ENCODE measurements at regions not wholly inside any gene's neighbourhood (a gene's known extent, or its start where the extent isn't known, plus 50 kb on each side); places are given as distances from the start of the nearest gene placed in this dataset.

DNA sequence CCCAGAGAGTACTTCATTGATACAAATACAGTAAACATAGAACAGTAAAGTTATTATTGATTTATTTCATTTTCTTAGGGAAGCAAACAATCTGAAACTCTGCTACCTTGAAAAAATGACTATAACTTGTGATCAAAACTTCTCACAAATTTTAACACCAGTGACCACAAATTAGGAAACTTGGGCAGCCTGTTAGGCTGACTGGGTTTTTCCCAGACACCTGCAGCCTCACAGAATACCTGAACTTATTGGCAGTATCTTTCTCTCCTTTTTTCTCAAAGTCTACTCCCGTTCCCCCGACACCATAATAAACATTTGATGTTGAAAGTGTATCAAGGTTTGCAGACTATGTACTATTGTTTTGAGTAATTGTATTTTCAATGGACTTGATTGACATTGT lies 360.5 kb downstream of the LMO7 start (continued):
- TF ChIP-seq RXRA (IDR thresholded peaks at IDR 0.05; ENCODE audit: borderline replicate concordance, low read depth): no peak
- no peak for TF ChIP-seq ELF1 (IDR thresholded peaks at IDR 0.05)
- no peak for TF ChIP-seq GABPA (IDR thresholded peaks at IDR 0.05; ENCODE audit: low read depth)
- TF ChIP-seq FOXM1 (IDR thresholded peaks at IDR 0.05; ENCODE audit: low read depth): no peak
- TF ChIP-seq RAD21 (IDR thresholded peaks at IDR 0.05; ENCODE audit: low read length): no peak
- no peak for TF ChIP-seq MEF2A (IDR thresholded peaks at IDR 0.05; ENCODE audit: borderline replicate concordance, low read depth)
- no peak for TF ChIP-seq TCF12 (IDR thresholded peaks at IDR 0.05)
- no peak for TF ChIP-seq EZH2phosphoT487 (IDR thresholded peaks at IDR 0.05; ENCODE audit: borderline replicate concordance, low read depth)
- no peak for TF ChIP-seq NRF1 (IDR thresholded peaks at IDR 0.05; ENCODE audit: low read depth, low read length)
- TF ChIP-seq POLR2AphosphoS5 (IDR thresholded peaks at IDR 0.05; ENCODE audit: low read depth, low read length): no peak
- TF ChIP-seq RFX5 (IDR thresholded peaks at IDR 0.05; ENCODE audit: low read length): no peak

DNA sequence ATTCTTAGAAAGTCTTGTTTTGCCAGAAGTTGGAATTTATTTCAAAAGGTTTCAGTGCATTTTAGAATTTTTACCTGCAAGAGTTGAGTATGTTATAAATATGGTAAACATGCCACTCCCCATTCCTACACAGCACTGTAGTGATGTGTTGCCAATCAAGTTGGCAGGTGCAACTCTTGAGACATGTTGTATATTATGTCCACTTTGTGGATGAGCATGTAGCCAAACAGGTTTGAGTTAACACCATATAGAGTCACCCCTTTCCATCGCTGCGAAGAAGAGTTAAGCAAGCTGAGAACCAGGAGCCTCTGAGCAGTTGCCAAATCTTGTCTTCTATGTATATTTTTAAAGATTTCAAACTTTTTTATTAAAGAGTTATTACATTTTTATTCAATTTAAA lies 359.8 kb downstream of the LMO7 start:
- 58% methylated on average over 2 of the region's 2 CpGs for WGBS (ENCODE audit: low lambda C conversion rate)
- H2AFZ ChIP-seq (ENCODE audit: low read depth): no peak overlapping the region
- no peaks in the 10 kb centered on the region for H3F3A ChIP-seq (replicated peaks; ENCODE audit: insufficient read depth)
- ChIA-PET POLR2A (no interaction called here), CTCF (interaction anchor here (0.6 to 1.8 kb wide), 2 partner anchors 9 to 97 kb away, joined by 3 to 5 read pairs; no protein-coding TSS in a partner anchor)
- no peaks in the 10 kb centered on the region for H4K20me1 ChIP-seq (ENCODE audit: insufficient read depth)
- H3K9me3 ChIP-seq: no peaks in the 10 kb centered on the region
- no peak overlapping the region for H3K4me3 ChIP-seq (ENCODE audit: low read depth in 2 of 2, low read length in 1 of 2)
- no peaks in the 10 kb centered on the region for H3K9me2 ChIP-seq
- no peak overlapping the region for H3K27ac ChIP-seq (ENCODE audit: low read depth in 2 of 2, low read length in 1 of 2)
- no peaks in the 10 kb centered on the region for H3K27me3 ChIP-seq (ENCODE audit: insufficient read depth)
- no peak for TF ChIP-seq YY1 (IDR thresholded peaks at IDR 0.05; ENCODE audit: low read depth)
- TF ChIP-seq, protein P1, sequence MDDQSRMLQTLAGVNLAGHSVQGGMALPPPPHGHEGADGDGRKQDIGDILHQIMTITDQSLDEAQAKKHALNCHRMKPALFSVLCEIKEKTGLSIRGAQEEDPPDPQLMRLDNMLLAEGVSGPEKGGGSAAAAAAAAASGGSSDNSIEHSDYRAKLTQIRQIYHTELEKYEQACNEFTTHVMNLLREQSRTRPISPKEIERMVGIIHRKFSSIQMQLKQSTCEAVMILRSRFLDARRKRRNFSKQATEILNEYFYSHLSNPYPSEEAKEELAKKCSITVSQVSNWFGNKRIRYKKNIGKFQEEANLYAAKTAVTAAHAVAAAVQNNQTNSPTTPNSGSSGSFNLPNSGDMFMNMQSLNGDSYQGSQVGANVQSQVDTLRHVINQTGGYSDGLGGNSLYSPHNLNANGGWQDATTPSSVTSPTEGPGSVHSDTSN (IDR thresholded peaks at IDR 0.05): no peak
- TF ChIP-seq, protein P2, sequence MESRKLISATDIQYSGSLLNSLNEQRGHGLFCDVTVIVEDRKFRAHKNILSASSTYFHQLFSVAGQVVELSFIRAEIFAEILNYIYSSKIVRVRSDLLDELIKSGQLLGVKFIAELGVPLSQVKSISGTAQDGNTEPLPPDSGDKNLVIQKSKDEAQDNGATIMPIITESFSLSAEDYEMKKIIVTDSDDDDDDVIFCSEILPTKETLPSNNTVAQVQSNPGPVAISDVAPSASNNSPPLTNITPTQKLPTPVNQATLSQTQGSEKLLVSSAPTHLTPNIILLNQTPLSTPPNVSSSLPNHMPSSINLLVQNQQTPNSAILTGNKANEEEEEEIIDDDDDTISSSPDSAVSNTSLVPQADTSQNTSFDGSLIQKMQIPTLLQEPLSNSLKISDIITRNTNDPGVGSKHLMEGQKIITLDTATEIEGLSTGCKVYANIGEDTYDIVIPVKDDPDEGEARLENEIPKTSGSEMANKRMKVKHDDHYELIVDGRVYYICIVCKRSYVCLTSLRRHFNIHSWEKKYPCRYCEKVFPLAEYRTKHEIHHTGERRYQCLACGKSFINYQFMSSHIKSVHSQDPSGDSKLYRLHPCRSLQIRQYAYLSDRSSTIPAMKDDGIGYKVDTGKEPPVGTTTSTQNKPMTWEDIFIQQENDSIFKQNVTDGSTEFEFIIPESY (IDR thresholded peaks at IDR 0.05; ENCODE audit: borderline replicate concordance, low read depth): no peak
- TF ChIP-seq MEF2A (IDR thresholded peaks at IDR 0.05; ENCODE audit: borderline replicate concordance, low read depth): no peak
- TF ChIP-seq, protein P3, sequence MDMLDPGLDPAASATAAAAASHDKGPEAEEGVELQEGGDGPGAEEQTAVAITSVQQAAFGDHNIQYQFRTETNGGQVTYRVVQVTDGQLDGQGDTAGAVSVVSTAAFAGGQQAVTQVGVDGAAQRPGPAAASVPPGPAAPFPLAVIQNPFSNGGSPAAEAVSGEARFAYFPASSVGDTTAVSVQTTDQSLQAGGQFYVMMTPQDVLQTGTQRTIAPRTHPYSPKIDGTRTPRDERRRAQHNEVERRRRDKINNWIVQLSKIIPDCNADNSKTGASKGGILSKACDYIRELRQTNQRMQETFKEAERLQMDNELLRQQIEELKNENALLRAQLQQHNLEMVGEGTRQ (IDR thresholded peaks at IDR 0.05; ENCODE audit: borderline replicate concordance, low read depth, low read length): no peak
- no peak for TF ChIP-seq MXI1 (IDR thresholded peaks at IDR 0.05; ENCODE audit: low read depth, low read length)
- TF ChIP-seq GABPA (IDR thresholded peaks at IDR 0.05; ENCODE audit: low read depth): no peak
- TF ChIP-seq FOXM1 (IDR thresholded peaks at IDR 0.05; ENCODE audit: low read depth): no peak
- TF ChIP-seq, protein P4, sequence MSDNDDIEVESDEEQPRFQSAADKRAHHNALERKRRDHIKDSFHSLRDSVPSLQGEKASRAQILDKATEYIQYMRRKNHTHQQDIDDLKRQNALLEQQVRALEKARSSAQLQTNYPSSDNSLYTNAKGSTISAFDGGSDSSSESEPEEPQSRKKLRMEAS (IDR thresholded peaks at IDR 0.05; ENCODE audit: low read depth): no peak
- TF ChIP-seq, protein P5, sequence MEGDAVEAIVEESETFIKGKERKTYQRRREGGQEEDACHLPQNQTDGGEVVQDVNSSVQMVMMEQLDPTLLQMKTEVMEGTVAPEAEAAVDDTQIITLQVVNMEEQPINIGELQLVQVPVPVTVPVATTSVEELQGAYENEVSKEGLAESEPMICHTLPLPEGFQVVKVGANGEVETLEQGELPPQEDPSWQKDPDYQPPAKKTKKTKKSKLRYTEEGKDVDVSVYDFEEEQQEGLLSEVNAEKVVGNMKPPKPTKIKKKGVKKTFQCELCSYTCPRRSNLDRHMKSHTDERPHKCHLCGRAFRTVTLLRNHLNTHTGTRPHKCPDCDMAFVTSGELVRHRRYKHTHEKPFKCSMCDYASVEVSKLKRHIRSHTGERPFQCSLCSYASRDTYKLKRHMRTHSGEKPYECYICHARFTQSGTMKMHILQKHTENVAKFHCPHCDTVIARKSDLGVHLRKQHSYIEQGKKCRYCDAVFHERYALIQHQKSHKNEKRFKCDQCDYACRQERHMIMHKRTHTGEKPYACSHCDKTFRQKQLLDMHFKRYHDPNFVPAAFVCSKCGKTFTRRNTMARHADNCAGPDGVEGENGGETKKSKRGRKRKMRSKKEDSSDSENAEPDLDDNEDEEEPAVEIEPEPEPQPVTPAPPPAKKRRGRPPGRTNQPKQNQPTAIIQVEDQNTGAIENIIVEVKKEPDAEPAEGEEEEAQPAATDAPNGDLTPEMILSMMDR (IDR thresholded peaks at IDR 0.05): no peak
- TF ChIP-seq GATA2 (CRISPR knock-in tag; IDR thresholded peaks at IDR 0.05): no peak
- no peak for TF ChIP-seq JUND (IDR thresholded peaks at IDR 0.05)
- TF ChIP-seq SMC3 (IDR thresholded peaks at IDR 0.05; ENCODE audit: low read depth, low read length): no peak
- TF ChIP-seq, protein P6, sequence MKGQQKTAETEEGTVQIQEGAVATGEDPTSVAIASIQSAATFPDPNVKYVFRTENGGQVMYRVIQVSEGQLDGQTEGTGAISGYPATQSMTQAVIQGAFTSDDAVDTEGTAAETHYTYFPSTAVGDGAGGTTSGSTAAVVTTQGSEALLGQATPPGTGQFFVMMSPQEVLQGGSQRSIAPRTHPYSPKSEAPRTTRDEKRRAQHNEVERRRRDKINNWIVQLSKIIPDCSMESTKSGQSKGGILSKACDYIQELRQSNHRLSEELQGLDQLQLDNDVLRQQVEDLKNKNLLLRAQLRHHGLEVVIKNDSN (IDR thresholded peaks at IDR 0.05; ENCODE audit: borderline replicate concordance, low read depth): no peak
- H3K9ac ChIP-seq: no peak overlapping the region
- no peaks in the 10 kb centered on the region for H3K4me1 ChIP-seq (ENCODE audit: control insufficient read depth in 1 of 2, insufficient read depth in 2 of 2, low read depth in 1 of 2, low read length in 1 of 2)
- no peak overlapping the region for H3K4me2 ChIP-seq
- H3K36me3 ChIP-seq (replicated peaks in 1 of 2; ENCODE audit: control insufficient read depth in 1 of 2, insufficient read depth in 2 of 2, low read length in 1 of 2): no peaks in the 10 kb centered on the region
- DNase-seq: no peak
- no peaks in the 10 kb centered on the region for H3K79me2 ChIP-seq (ENCODE audit: insufficient read depth)
